ENCODE measurements at regions not wholly inside any gene's neighbourhood (a gene's known extent, or its start where the extent isn't known, plus 50 kb on each side); places are given as distances from the start of the nearest gene placed in this dataset.
"Not testable (repeated sequence)": the region's sequence is repeated elsewhere in the genome, so short reads cannot be mapped to it uniquely, and the experiment has no call there.

- H3F3A ChIP-seq (ENCODE audit: insufficient read depth, low read length); H3K9ac ChIP-seq (ENCODE audit: low read length); H3K79me2 ChIP-seq (ENCODE audit: insufficient read depth, low read length); H3K4me1 ChIP-seq (ENCODE audit: insufficient read depth, low read length, severe bottlenecking); H3K36me3 ChIP-seq (ENCODE audit: insufficient read depth, low read length); H3K9me2 ChIP-seq (ENCODE audit: low read depth, low read length); H3K4me3 ChIP-seq (ENCODE audit: low read depth, low read length, poor library complexity, severe bottlenecking); H3K4me2 ChIP-seq (ENCODE audit: low read length); H3K27ac ChIP-seq (ENCODE audit: low read depth, low read length, poor library complexity, severe bottlenecking); H2AFZ ChIP-seq (ENCODE audit: low read length); H4K20me1 ChIP-seq (ENCODE audit: insufficient read depth, low read length); H3K27me3 ChIP-seq (ENCODE audit: insufficient read depth, low read length); H3K9me3 ChIP-seq (ENCODE audit: low read length): not testable (repeated sequence)
- TF ChIP-seq CTCF (IDR thresholded peaks at IDR 0.05; ENCODE audit: low read length) = 0 out of 2 replicates have a peak, but pooled peaks have one; percentile 5
These were observed 239.4 kb upstream of the TP53TG3 start for GRCh38 chr16:32915346-32915745.

- not testable (repeated sequence) for H3K4me1 ChIP-seq (ENCODE audit: insufficient read depth, low read length, severe bottlenecking); H4K20me1 ChIP-seq (ENCODE audit: insufficient read depth, low read length); H3K36me3 ChIP-seq (ENCODE audit: insufficient read depth, low read length); H3K9me3 ChIP-seq (ENCODE audit: low read length); H3K9ac ChIP-seq (ENCODE audit: low read length); H3K27me3 ChIP-seq (ENCODE audit: insufficient read depth, low read length); H3K9me2 ChIP-seq (ENCODE audit: low read depth, low read length); H3K4me3 ChIP-seq (ENCODE audit: low read depth, low read length, poor library complexity, severe bottlenecking); H3K79me2 ChIP-seq (ENCODE audit: insufficient read depth, low read length); H3K27ac ChIP-seq (ENCODE audit: low read depth, low read length, poor library complexity, severe bottlenecking); H3F3A ChIP-seq (ENCODE audit: insufficient read depth, low read length); H2AFZ ChIP-seq (ENCODE audit: low read length); H3K4me2 ChIP-seq (ENCODE audit: low read length)
- TF ChIP-seq CTCF (IDR thresholded peaks at IDR 0.05; ENCODE audit: low read length) = peak; percentile 53
These were observed 221.8 kb upstream of the TP53TG3 start for GRCh38 chr16:32897782-32898181.

GRCh38 chr16:32885392-32885791 is 209.4 kb upstream of the TP53TG3 start:
- H3K27me3 ChIP-seq (ENCODE audit: insufficient read depth, low read length); H3K9me3 ChIP-seq (ENCODE audit: low read length); H3K9ac ChIP-seq (ENCODE audit: low read length); H3K27ac ChIP-seq (ENCODE audit: low read depth, low read length, poor library complexity, severe bottlenecking); H3K4me1 ChIP-seq (ENCODE audit: insufficient read depth, low read length, severe bottlenecking); H3K4me3 ChIP-seq (ENCODE audit: low read depth, low read length, poor library complexity, severe bottlenecking); H3K79me2 ChIP-seq (ENCODE audit: insufficient read depth, low read length); H3K4me2 ChIP-seq (ENCODE audit: low read length); H2AFZ ChIP-seq (ENCODE audit: low read length); H4K20me1 ChIP-seq (ENCODE audit: insufficient read depth, low read length); H3F3A ChIP-seq (ENCODE audit: insufficient read depth, low read length); H3K9me2 ChIP-seq (ENCODE audit: low read depth, low read length); H3K36me3 ChIP-seq (ENCODE audit: insufficient read depth, low read length): not testable (repeated sequence)

GRCh38 chr16:32884556-32884955 is 208.6 kb upstream of the TP53TG3 start:
- H3K4me2 ChIP-seq (ENCODE audit: low read length); H3K9ac ChIP-seq (ENCODE audit: low read length); H4K20me1 ChIP-seq (ENCODE audit: insufficient read depth, low read length); H3K4me3 ChIP-seq (ENCODE audit: low read depth, low read length, poor library complexity, severe bottlenecking); H3K9me2 ChIP-seq (ENCODE audit: low read depth, low read length); H3K27ac ChIP-seq (ENCODE audit: low read depth, low read length, poor library complexity, severe bottlenecking); H2AFZ ChIP-seq (ENCODE audit: low read length); H3K9me3 ChIP-seq (ENCODE audit: low read length); H3K27me3 ChIP-seq (ENCODE audit: insufficient read depth, low read length); H3K79me2 ChIP-seq (ENCODE audit: insufficient read depth, low read length); H3F3A ChIP-seq (ENCODE audit: insufficient read depth, low read length); H3K4me1 ChIP-seq (ENCODE audit: insufficient read depth, low read length, severe bottlenecking); H3K36me3 ChIP-seq (ENCODE audit: insufficient read depth, low read length): not testable (repeated sequence)

GRCh38 chr16:32882328-32882857 is 206.4 kb upstream of the TP53TG3 start:
- H4K20me1 ChIP-seq (ENCODE audit: insufficient read depth, low read length); H3K4me3 ChIP-seq (ENCODE audit: low read depth, low read length, poor library complexity, severe bottlenecking); H3K9me3 ChIP-seq (ENCODE audit: low read length); H3F3A ChIP-seq (ENCODE audit: insufficient read depth, low read length); H2AFZ ChIP-seq (ENCODE audit: low read length); H3K27me3 ChIP-seq (ENCODE audit: insufficient read depth, low read length); H3K36me3 ChIP-seq (ENCODE audit: insufficient read depth, low read length); H3K27ac ChIP-seq (ENCODE audit: low read depth, low read length, poor library complexity, severe bottlenecking); H3K4me1 ChIP-seq (ENCODE audit: insufficient read depth, low read length, severe bottlenecking); H3K4me2 ChIP-seq (ENCODE audit: low read length); H3K9me2 ChIP-seq (ENCODE audit: low read depth, low read length); H3K9ac ChIP-seq (ENCODE audit: low read length); H3K79me2 ChIP-seq (ENCODE audit: insufficient read depth, low read length): not testable (repeated sequence)

- H3K4me1 ChIP-seq (ENCODE audit: insufficient read depth, low read length, severe bottlenecking); H3K9me3 ChIP-seq (ENCODE audit: low read length); H3K4me3 ChIP-seq (ENCODE audit: low read depth, low read length, poor library complexity, severe bottlenecking); H3K9me2 ChIP-seq (ENCODE audit: low read depth, low read length); H3K9ac ChIP-seq (ENCODE audit: low read length); H4K20me1 ChIP-seq (ENCODE audit: insufficient read depth, low read length); H3K27ac ChIP-seq (ENCODE audit: low read depth, low read length, poor library complexity, severe bottlenecking); H3F3A ChIP-seq (ENCODE audit: insufficient read depth, low read length); H3K36me3 ChIP-seq (ENCODE audit: insufficient read depth, low read length); H3K4me2 ChIP-seq (ENCODE audit: low read length); H3K79me2 ChIP-seq (ENCODE audit: insufficient read depth, low read length); H2AFZ ChIP-seq (ENCODE audit: low read length); H3K27me3 ChIP-seq (ENCODE audit: insufficient read depth, low read length): not testable (repeated sequence)
These were observed 205.7 kb upstream of the TP53TG3 start for GRCh38 chr16:32881631-32882030.

GRCh38 chr16:32880009-32880408 is 204.0 kb upstream of the TP53TG3 start:
- H3K4me2 ChIP-seq (ENCODE audit: low read length); H3K9me2 ChIP-seq (ENCODE audit: low read depth, low read length); H3K27me3 ChIP-seq (ENCODE audit: insufficient read depth, low read length); H2AFZ ChIP-seq (ENCODE audit: low read length); H3F3A ChIP-seq (ENCODE audit: insufficient read depth, low read length); H3K4me1 ChIP-seq (ENCODE audit: insufficient read depth, low read length, severe bottlenecking); H3K9ac ChIP-seq (ENCODE audit: low read length); H3K36me3 ChIP-seq (ENCODE audit: insufficient read depth, low read length); H3K4me3 ChIP-seq (ENCODE audit: low read depth, low read length, poor library complexity, severe bottlenecking); H3K79me2 ChIP-seq (ENCODE audit: insufficient read depth, low read length); H3K9me3 ChIP-seq (ENCODE audit: low read length); H4K20me1 ChIP-seq (ENCODE audit: insufficient read depth, low read length); H3K27ac ChIP-seq (ENCODE audit: low read depth, low read length, poor library complexity, severe bottlenecking): not testable (repeated sequence)

All from OCI-LY1 (cell line).